Caco-2 (cell line): ENCODE measurements at regions not wholly inside any gene's neighbourhood (a gene's known extent, or its start where the extent isn't known, plus 50 kb on each side); places are given as distances from the start of the nearest gene placed in this dataset.

Source experiments
- BruUV-seq: library from RNA; stranded (reverse); fragments of 400-500 nt; replicated peaks from 2 replicates; lab custom pipeline; 2021; lab: Mats Ljungman, UMichigan
- CTCF ChIA-PET: fragments of 300-600 bp; sonication (Branson Sonifier 250); formaldehyde crosslinking; loops from one replicate; lab custom pipeline; 2022; ENCODE audit warnings: antibody characterized with exemption; lab: Charles Lee
- POLR2A ChIA-PET: fragments of 300-600 bp; sonication (Branson Sonifier 250); formaldehyde crosslinking; loops from one replicate; lab custom pipeline; 2022; ENCODE audit warnings: antibody characterized with exemption; lab: Charles Lee
- DNase-seq, 2 experiments: peaks; one replicate each; pipeline versions ENCODE4 v3.0.0 to v3.0.0-alpha.2; 2020 to 2022
- H3K27me3 ChIP-seq: replicated peaks from 2 replicates; pipeline ENCODE4 v1.6.0; 2011; ENCODE audit warnings: low read length; ENCODE audit not compliant: control insufficient read depth, insufficient read depth
- H3K36me3 ChIP-seq: 2 replicates; pipeline ENCODE4 v1.5.1; 2011; ENCODE audit warnings: low read length; ENCODE audit not compliant: control insufficient read depth, insufficient read depth
- H3K4me1 ChIP-seq: fragments of 250-450 bp; sonication (Bioruptor Pico); 2 replicates; pipeline ENCODE4 v1.5.1; 2020; ENCODE audit warnings: mild to moderate bottlenecking
- H3K4me3 ChIP-seq: 2 replicates; pipeline ENCODE4 v1.5.1; 2011; ENCODE audit warnings: low read depth, mild to moderate bottlenecking, control low read depth, low read length
- H3K9me3 ChIP-seq: fragments of 250-450 bp; sonication (Bioruptor Pico); 2 replicates; pipeline ENCODE4 v1.5.1; 2020; ENCODE audit warnings: mild to moderate bottlenecking, moderate library complexity
- H3K27ac Mint-ChIP-seq: one replicate; pipeline ENCODE4 v1.8.0; 2022; ENCODE audit warnings: mixed read lengths; ENCODE audit not compliant: unreplicated experiment
- H3K27me3 Mint-ChIP-seq: one replicate; pipeline ENCODE4 v1.8.0; 2022; ENCODE audit warnings: mixed read lengths; ENCODE audit not compliant: insufficient read depth, unreplicated experiment
- H3K36me3 Mint-ChIP-seq: one replicate; pipeline ENCODE4 v1.8.0; 2022; ENCODE audit warnings: mild to moderate bottlenecking, mixed read lengths; ENCODE audit not compliant: insufficient read depth, unreplicated experiment
- H3K4me1 Mint-ChIP-seq: one replicate; pipeline ENCODE4 v1.8.0; 2022; ENCODE audit warnings: low read depth, mixed read lengths; ENCODE audit not compliant: unreplicated experiment
- H3K4me3 Mint-ChIP-seq: one replicate; pipeline ENCODE4 v1.8.0; 2022; ENCODE audit warnings: mild to moderate bottlenecking, moderate library complexity, mixed read lengths; ENCODE audit not compliant: unreplicated experiment
- H3K9me3 Mint-ChIP-seq: one replicate; pipeline ENCODE4 v1.8.0; 2022; ENCODE audit warnings: mixed read lengths; ENCODE audit not compliant: unreplicated experiment
- CTCF ChIP-seq, 2 experiments: fragments of 200-600 bp in 1 of 2; IDR thresholded peaks; 1 replicate in 1 of 2; 2 replicates in 1 of 2; pipeline versions ENCODE4 v1.5.1 to v1.8.0; 2011 to 2022; ENCODE audit warnings: antibody characterized with exemption in 1 of 2, control low read depth in 1 of 2, inconsistent platforms in 1 of 2, low read depth in 1 of 2, low read length in 1 of 2, mild to moderate bottlenecking in 1 of 2, moderate library complexity in 1 of 2; ENCODE audit not compliant: insufficient read depth in 1 of 2, severe bottlenecking in 1 of 2, unreplicated experiment in 1 of 2
- intact Hi-C: fragments of 100-400 bp; cut with micrococcal nuclease; formaldehyde crosslinking; loops from one replicate; pipeline ENCODE4 v1.10.0; 2022; ENCODE audit not compliant: unreplicated experiment

DNA sequence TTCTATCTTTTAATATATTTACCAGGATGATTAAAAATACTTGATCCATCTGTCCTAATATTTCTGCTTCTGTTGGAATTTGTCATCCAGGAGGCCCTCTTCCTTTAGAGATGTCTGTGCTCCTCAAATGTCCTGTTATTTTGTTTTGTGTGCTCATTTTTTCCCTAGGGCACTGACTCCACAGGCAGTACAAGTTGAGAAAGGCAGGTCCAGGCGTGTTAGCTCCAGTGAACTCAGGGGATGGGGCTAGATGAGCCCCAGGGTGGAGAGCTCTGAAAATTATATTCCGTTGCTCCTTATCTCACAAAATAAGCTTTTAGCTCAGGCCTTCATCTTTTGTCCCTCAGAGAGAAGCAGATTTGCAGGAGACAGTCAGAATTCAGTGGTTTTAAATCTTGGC lies 105.7 kb downstream of the SLC4A3 start:
- no peak for TF ChIP-seq CTCF (IDR thresholded peaks at IDR 0.05; ENCODE audit: insufficient read depth in 1 of 2, low read depth in 1 of 2, low read length in 1 of 2, severe bottlenecking in 1 of 2, unreplicated experiment in 1 of 2)
- no peaks in the 10 kb centered on the region for H3K9me3 ChIP-seq
- no peak overlapping the region for H3K27ac Mint-ChIP-seq
- intact Hi-C loops: no loop called here
- no peak overlapping the region for H3K4me3 Mint-ChIP-seq
- no peak overlapping the region for H3K4me3 ChIP-seq
- H3K9me3 Mint-ChIP-seq: no peaks in the 10 kb centered on the region
- ChIA-PET CTCF (no interaction called here), POLR2A (no interaction called here)
- H3K36me3 Mint-ChIP-seq: no peaks in the 10 kb centered on the region
- peaks cover 19% of the 10 kb centered on the region for H3K4me1 ChIP-seq
- BruUV-seq: no TSS peak
- H3K27me3 Mint-ChIP-seq: peaks cover 15% of the 10 kb centered on the region
- peaks cover 9% of the 10 kb centered on the region for H3K4me1 Mint-ChIP-seq
- DNase-seq: no peak
- H3K27me3 ChIP-seq: no peaks in the 10 kb centered on the region
- no peaks in the 10 kb centered on the region for H3K36me3 ChIP-seq

DNA sequence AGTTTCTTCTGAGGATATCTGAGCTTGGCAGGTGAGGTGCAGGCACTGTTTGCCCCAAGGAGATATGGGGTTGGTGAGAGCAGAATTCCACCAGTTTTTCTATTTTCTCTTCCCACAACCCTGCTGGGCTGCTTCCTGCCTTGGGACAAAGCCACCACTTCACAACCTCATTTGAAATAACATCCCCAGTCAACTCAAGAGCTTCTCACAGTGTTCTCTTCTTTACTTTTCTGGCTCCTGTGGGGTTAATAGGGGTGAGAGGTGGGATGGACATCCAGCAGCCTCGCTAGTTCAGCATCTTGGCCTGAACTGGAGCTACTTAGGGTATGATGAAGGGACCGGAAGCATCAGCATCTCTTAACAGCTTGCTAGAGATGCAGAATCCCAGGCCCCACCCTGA lies 106.3 kb downstream of the SLC4A3 start:
- H3K4me1 ChIP-seq: peaks cover 12% of the 10 kb centered on the region
- Mint-ChIP-seq H3K27ac (no peak overlapping the region), H3K27me3 (peaks cover 16% of the 10 kb centered on the region), H3K4me1 (peaks cover 3% of the 10 kb centered on the region), H3K4me3 (no peak overlapping the region), H3K9me3 (no peaks in the 10 kb centered on the region), H3K36me3 (no peaks in the 10 kb centered on the region)
- no peak for TF ChIP-seq CTCF (IDR thresholded peaks at IDR 0.05; ENCODE audit: insufficient read depth in 1 of 2, low read depth in 1 of 2, low read length in 1 of 2, severe bottlenecking in 1 of 2, unreplicated experiment in 1 of 2)
- no peak overlapping the region for H3K4me3 ChIP-seq
- intact Hi-C loops: no loop called here
- no peaks in the 10 kb centered on the region for H3K36me3 ChIP-seq
- ChIA-PET CTCF (interaction anchor here (0.6 kb wide), 1 partner anchor 91 kb away, joined by 3 read pairs; no protein-coding TSS in a partner anchor), POLR2A (no interaction called here)
- DNase-seq: no peak
- H3K27me3 ChIP-seq: no peaks in the 10 kb centered on the region
- no TSS peak for BruUV-seq
- H3K9me3 ChIP-seq: no peaks in the 10 kb centered on the region

DNA sequence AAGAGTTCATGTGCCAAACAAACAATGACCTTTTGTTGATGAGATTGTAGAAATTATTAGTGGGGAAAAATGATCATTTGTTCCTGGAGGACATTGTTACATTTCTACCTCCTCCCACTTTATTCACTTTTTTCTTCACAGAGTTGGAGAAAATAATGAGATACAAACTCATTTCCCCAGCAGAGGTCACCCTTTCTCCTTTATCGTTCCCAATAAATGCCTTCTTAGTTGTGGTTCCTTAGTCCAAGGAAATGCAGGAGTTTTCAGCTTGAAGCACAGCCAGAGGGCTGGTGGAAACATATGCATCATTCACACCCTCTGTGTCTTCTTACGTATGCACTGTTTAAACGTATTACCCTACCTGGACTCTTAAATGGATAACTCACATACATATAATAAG lies 108.8 kb downstream of the SLC4A3 start:
- no TSS peak for BruUV-seq
- ChIA-PET POLR2A (no interaction called here), CTCF (interaction anchor here (1.4 kb wide), 1 partner anchor 101 kb away, joined by 7 read pairs; no protein-coding TSS in a partner anchor)
- no peaks in the 10 kb centered on the region for H3K36me3 Mint-ChIP-seq
- H3K27me3 ChIP-seq: no peaks in the 10 kb centered on the region; the same call in 1 of the 2 replicates
- no peaks in the 10 kb centered on the region for H3K36me3 ChIP-seq
- no peaks in the 10 kb centered on the region for H3K4me1 Mint-ChIP-seq
- H3K27ac Mint-ChIP-seq: no peak overlapping the region
- intact Hi-C loops: loop anchor here (1.0 to 2.0 kb wide), 3 partner anchors 100 to 1839 kb away; no protein-coding TSS in a partner anchor
- DNase-seq: peak in 1 of 2 experiments; percentile 63
- no peaks in the 10 kb centered on the region for H3K9me3 Mint-ChIP-seq
- H3K27me3 Mint-ChIP-seq: peaks cover 21% of the 10 kb centered on the region
- H3K4me1 ChIP-seq: no peaks in the 10 kb centered on the region
- H3K4me3 ChIP-seq: no peak overlapping the region
- no peak overlapping the region for H3K4me3 Mint-ChIP-seq
- peak; percentile 40 to 65 for TF ChIP-seq CTCF (IDR thresholded peaks at IDR 0.05; ENCODE audit: insufficient read depth in 1 of 2, low read depth in 1 of 2, low read length in 1 of 2, severe bottlenecking in 1 of 2, unreplicated experiment in 1 of 2)
- H3K9me3 ChIP-seq: no peaks in the 10 kb centered on the region
